ENCODE measurements at regions not wholly inside any gene's neighbourhood (a gene's known extent, or its start where the extent isn't known, plus 50 kb on each side); places are given as distances from the start of the nearest gene placed in this dataset.

GRCh38 chr11:134878785-134879184 is 466.7 kb upstream of the B3GAT1 start:
- no peak for TF ChIP-seq CTCF (IDR thresholded peaks at IDR 0.05)
- TF ChIP-seq POLR2A (IDR thresholded peaks at IDR 0.05) = no peak

Data from body of pancreas (tissue), 4 donors.